GM21825 (cell line): ENCODE measurements at regions not wholly inside any gene's neighbourhood (a gene's known extent, or its start where the extent isn't known, plus 50 kb on each side); places are given as distances from the start of the nearest gene placed in this dataset.
A peak's percentile ranks its signal among the peaks of the same experiment; 100 is the strongest.

Experiments
- ATAC-seq: cut with Tn5 transposase; IDR thresholded peaks from one replicate; pipeline ENCODE4 v1.9.1; 2021; ENCODE audit warnings: mild to moderate bottlenecking, moderate library complexity; ENCODE audit not compliant: unreplicated experiment

DNA sequence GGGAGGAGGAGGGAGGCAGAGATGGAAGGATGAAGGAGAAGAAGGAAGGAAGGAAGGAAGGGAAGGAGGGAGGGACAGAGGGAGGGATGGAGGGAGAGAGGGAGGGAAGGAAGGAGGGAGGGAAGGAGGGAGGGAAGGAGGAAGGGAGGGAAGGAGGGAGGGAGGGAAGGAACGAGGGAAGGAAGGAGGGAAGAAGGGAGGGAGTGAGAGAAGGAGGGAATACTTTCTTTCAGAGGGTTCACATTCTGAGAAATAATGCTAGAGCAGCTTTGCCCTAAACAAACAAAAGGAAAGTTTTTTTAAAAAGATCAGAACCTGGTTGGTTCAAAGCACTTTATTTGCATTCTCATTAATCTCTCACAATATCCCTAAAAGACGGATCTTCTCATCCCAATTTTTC, 96.1 kb upstream of the NXT1 start:
- ATAC-seq, result no peak

DNA sequence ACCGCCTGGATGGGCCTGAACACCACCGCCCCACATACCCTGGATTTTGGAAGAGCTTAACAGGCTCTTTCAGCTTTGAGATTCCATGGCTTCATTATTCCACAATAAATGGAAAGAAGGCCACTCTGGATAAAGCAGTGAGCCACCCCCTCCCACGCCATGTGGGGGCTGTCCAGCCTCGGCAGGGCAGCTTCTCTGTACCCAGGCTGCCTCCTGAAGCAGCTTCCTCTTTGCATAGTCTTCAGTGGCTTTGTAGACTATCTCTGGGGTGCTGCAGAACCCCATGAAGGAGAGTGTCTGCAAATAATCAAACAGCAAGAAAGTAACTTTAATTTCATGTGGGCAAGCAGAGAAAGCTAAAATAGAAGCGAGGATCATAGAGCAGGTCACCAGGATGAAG, 96.6 kb upstream of the NXT1 start:
- no peak for ATAC-seq

- ATAC-seq, result no peak
Measured at GRCh38 chr20:23253524-23253923, 97.1 kb upstream of the NXT1 start.

DNA sequence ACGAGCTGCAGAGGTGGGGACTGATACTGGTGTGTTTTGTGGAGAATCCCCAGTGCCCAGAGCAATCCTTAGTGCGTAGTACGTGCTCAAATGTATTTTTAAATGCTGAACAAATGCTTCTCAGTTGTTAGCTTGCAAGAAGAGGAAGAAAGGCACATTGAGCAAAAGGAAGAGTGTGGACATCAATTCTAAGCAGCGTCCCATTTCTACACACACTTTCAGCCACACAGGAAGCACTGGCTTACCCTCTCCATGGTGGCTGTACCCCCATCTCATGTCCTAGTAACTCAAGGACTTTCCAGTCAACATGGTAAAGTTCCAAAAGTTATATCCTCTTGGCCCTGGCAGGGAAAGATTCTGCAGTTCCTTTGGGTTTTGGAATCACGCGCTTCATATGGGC, 98.8 kb upstream of the NXT1 start:
- ATAC-seq, result no peak

- ATAC-seq, result no peak
Measured at GRCh38 chr20:23249541-23249940, 101.0 kb upstream of the NXT1 start.

DNA sequence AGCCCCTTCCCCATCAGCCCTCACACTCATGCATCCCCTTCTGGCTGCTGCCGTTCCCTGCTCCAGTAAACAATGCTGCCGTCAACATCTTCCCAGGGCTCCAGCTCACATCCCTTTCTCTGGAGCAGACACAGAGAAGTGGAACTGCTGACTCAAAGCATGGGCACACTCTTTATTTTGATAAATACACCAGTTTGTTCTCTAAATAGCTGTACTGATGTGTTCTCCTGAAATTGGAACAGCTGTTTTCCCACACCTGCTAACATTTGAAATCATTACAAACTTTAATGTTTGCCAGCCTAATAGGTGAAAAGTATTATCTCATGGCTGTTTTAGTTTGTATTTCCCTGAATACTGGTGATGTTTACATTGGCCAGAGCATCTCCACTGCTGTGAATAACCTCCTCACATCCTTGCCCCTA, 102.1 kb upstream of the NXT1 start:
- ATAC-seq, result no peak

DNA sequence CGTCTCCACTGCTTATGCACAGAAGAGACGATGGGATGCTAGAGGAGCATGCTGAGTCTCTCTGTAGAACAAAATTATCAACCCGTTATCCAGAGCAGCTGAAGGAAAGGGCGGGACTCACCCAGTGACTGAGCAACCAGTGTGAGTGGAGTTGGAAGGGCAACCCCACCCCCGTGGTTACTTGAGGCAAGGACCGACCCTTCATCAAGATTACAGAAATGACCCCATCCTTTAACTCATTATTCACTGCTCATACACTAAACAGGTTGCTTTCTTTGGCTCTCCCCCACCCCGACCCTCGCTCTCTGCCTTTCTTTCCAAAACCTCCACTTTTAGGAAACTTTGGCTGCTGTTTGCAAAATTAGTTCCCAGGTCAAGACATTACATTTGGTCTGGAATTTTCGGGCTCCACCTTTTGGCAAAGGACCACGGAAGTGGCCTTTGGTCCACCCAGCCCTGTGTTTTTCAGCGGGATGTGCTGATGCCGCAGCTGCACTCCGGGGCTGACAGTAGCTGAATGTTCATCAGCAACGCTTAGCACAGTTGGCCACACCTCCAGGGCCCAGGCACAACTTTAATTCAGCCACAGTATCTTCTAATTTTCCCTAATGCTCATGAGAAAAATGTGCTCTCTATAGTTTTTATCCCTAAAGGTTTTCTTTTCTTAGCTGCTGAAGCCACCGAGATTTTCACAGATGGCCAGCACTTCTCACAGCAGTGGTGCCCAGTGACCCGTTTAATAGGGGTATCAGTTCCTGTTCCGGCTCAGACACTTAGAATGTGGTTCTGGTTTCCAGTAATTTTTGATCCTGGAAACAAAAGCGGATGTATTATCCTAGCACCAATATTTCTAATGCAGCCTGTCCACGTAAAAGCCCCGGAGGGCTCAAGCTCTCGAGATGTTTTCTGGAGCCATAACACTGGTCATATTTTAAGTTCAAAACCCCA, 103.6 kb upstream of the NXT1 start:
- ATAC-seq, result no peak

DNA sequence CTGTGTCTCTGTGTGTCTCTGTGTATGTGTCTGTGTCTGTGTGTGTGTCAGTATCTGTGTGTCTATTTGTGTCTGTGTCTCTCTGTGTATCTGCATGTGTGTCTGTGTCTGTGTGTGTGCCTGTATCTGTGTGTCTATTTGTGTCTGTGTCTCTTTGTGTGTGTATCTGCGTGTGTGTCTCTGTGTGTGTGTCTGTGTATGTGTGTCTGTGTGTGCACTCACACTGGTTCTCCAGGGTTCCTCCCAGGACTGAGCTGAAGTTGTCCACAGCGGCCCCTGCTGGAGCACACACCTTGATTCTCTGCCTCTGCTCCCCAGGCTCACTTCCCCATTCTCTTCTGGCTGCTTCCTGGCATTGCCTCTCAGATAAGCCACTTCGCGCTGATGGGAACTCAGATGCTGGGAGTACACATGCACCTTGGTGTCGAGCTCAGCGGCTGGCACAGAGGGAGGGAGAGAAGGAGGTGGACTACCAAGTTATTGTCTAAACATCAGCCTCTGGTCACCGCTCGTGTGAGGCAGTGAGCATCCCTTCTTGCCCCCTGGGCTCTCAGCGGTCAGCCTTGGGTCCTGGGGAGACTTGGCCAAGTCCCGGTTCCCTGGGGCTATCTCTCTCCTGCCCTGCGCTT, 104.9 kb upstream of the NXT1 start:
- ATAC-seq, result peak; percentile 88

DNA sequence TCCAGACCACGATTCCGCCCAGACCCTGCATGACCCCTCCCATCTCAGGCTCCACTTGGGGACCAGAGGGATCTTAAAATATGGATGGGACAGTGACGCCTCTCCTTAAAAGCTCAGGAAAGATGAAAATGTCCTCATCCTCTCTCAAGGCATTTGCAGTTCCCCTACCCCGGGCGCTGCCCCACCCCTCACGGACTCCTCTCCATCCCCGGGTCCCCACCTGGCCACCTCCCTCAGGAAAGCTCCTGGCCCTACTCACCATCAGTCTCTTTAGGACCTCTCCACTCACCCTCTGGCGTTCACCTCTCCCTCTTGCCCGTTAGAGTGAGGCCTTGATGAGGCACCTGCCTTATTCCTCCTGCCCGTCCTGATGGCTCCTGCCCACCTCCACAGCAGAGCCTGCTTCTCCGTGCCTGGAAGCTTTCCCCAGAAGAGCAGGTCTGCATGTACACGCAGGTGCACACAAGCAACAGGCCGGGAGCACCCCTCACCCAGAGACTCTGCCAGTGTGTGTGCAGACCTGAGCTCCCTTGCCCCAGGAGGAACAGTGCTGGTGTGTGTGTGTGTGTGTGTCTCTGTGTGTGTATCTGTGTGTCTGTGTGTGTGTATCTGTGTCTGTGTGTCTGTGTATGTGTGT, 105.6 kb upstream of the NXT1 start:
- no peak for ATAC-seq

DNA sequence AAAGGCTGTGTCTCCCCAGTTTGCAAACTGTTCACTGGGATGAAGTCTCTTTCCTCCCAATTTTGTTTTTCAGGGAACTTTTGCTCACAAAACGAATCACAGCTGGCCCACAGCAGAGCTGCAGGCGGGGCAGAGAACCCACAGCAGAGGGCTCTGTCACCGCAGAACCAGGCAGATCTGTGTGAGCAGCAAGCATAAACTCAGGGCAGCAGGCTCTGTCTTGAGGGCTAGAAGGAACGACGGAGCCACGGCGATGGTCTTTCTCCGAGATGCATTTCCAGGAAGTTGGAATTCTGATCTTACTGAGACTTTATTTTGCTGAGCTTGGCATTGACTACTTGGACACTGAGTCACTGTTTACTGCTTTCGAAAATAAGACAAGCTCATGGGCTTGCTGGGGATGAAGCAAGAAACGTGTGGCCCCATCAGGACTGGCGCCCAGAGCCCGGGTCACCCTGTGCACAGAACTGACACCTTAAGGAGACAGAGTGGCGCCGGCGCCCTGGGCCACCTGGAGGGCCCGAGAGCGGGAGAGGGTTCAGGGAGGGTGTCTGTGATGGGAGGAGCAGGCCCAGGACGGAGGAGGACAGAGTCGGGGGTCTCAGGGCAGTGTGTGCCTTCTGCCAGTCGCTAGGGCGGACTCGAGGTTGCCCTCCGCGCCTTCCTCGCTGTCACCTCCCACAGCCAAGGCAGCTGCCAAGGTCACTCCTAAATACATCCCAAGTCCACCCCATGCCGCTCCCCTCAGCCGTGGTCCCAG, 106.3 kb upstream of the NXT1 start:
- no peak for ATAC-seq

DNA sequence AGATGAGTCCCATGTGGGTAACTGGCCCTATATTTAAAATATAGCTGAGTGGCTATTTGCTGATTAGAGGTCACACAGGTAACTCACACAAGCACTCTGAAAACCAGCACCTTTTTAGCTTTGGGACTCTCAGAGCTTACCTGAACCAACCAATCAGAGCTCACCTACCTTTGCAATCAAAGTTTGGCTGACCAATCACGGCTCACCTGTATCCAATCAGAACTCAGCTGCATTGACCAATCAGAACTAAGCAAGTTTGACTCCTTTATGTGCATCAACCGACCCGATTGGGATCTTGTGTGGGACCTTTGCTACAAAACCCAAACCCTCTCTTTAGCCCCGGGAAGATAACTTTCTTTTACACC, 106.8 kb upstream of the NXT1 start:
- ATAC-seq, result no peak

DNA sequence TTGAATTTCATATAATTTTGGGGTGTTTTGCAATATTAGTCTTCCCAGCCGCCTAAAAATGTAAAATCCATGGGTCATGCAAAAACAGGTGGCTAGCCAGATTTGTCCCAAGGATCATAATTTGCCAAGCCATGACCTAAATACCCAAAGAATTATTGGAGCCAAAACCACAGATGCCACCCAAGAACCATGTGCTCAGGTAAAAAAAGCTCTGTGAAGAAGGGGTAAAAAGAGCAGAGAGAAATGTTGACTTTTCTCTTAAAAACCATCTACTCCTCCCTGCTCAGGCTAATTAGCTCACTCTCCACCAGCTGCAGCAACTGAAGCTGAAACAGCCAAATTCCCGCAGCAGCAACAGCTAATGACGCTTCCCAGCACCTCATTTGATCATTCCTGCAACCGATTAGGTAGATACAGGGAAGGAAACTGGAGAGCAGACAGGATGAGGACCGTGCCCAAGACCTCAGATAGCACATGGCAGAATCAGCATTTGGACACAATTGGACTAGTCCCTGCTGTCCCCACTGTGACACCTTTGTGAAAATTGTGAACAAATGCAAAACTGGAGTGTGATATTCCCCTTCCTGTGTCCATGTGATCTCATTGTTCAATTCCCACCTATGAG, 107.9 kb upstream of the NXT1 start:
- no peak for ATAC-seq

GRCh38 chr20:23242104-23242503, 108.5 kb upstream of the NXT1 start:
- no peak for ATAC-seq

- ATAC-seq, result no peak
Measured at GRCh38 chr20:23241416-23241815, 109.2 kb upstream of the NXT1 start.

DNA sequence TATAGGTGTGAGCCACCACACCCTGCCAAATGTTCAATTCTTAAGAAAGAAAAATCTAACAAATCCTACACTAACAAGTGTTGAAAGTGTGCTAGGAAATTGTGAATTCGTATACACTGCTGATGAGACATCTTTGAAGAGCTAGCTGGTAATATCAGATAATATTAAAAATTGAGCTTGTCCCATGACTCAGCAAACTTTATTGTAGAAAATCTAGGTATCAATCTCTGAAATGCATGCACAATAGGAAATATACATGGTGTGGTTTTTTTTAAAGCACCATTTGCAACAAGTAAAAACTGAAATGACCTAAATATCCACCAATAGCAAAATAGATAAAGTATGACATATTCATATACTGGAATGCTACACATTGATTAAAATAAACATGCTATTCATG, 110.1 kb upstream of the NXT1 start:
- no peak for ATAC-seq

DNA sequence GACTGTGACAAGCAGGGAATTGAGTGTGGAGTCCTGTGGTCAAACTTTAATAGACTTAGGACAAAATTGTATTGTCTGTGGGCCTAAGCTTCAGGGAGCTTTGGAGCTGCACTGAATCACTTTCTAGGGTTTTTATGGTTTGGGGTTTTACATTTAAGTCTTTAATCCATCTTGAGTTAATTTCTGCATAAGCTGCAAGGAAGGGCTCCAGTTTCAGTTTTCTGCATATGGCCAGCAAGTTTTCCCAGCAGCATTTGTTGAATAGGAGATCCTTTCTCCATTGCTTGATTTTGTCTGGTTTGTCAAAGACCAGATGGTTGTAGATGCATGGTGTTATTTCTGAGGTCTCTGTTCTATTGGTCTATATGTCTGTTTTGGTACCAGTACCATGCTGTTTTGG, 113.4 kb upstream of the NXT1 start:
- ATAC-seq, result no peak

- ATAC-seq, result no peak
Measured at GRCh38 chr20:23235173-23236027, 115.2 kb upstream of the NXT1 start.

GRCh38 chr20:23234311-23235078, 116.1 kb upstream of the NXT1 start:
- ATAC-seq, result no peak

DNA sequence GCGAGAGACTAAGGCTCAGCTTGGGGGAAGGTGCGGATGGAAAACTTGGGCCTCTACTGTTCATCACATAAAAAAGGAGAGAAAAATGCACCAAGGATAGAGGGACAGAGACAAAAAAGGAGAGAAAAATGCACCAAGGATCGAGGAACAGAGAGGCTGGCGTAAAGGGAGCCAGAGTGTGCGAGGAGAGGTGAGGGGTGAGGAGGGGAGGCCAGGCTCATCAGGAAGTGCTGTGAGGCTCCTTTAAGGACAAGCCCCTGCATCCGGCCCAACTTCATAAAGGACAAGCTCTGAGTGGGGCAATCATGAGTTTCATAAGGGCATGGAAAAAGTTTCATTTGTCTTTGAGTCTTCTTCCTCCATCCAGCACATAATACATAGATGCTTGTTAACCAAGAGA, 117.2 kb upstream of the NXT1 start:
- no peak for ATAC-seq
